OCI-LY1 (cell line): ENCODE measurements at regions not wholly inside any gene's neighbourhood (a gene's known extent, or its start where the extent isn't known, plus 50 kb on each side); places are given as distances from the start of the nearest gene placed in this dataset.

Experiments
- H2AFZ ChIP-seq: fragments of 200-600 bp; sonication (generic), shearing (Covaris generic); 2 replicates; pipeline ENCODE4 v1.6.0; 2014; ENCODE audit warnings: antibody characterized with exemption, mild to moderate bottlenecking, low read length
- H3F3A ChIP-seq: fragments of 200-600 bp; sonication (generic), shearing (Covaris generic); 2 replicates; pipeline ENCODE4 v1.6.0; 2014; ENCODE audit warnings: mild to moderate bottlenecking, antibody characterized with exemption, low read length, moderate library complexity; ENCODE audit not compliant: insufficient read depth
- H3K27ac ChIP-seq: fragments of 200-600 bp; sonication (generic); 2 replicates; pipeline ENCODE4 v1.5.1; 2014; ENCODE audit warnings: low read length, mixed run types, mild to moderate bottlenecking, low read depth; ENCODE audit not compliant: poor library complexity, severe bottlenecking
- H3K27me3 ChIP-seq: fragments of 200-600 bp; sonication (generic); 2 replicates; pipeline ENCODE4 v1.6.0; 2014; ENCODE audit warnings: antibody characterized with exemption, mild to moderate bottlenecking, low read length, moderate library complexity; ENCODE audit not compliant: insufficient read depth
- H3K36me3 ChIP-seq: fragments of 200-600 bp; sonication (generic); 2 replicates; pipeline ENCODE4 v1.6.1; 2014; ENCODE audit warnings: mild to moderate bottlenecking, antibody characterized with exemption, low read length, moderate library complexity, mixed read lengths; ENCODE audit not compliant: insufficient read depth
- H3K4me1 ChIP-seq: fragments of 200-600 bp; sonication (generic); 2 replicates; pipeline ENCODE4 v1.5.1; 2014; ENCODE audit warnings: mild to moderate bottlenecking, low read length, moderate library complexity; ENCODE audit not compliant: insufficient read depth, severe bottlenecking
- H3K4me2 ChIP-seq: fragments of 200-600 bp; sonication (generic), shearing (Covaris generic); 2 replicates; pipeline ENCODE4 v1.6.1; 2014; ENCODE audit warnings: low read length
- H3K4me3 ChIP-seq: fragments of 200-600 bp; sonication (generic); 2 replicates; pipeline ENCODE4 v1.5.1; 2014; ENCODE audit warnings: low read length, low read depth, mild to moderate bottlenecking, mixed read lengths; ENCODE audit not compliant: poor library complexity, severe bottlenecking
- H3K79me2 ChIP-seq: fragments of 200-600 bp; shearing (Covaris generic); 2 replicates; pipeline ENCODE4 v1.6.1; 2016; ENCODE audit warnings: mixed run types, low read length, mixed read lengths; ENCODE audit not compliant: insufficient read depth
- H3K9ac ChIP-seq: fragments of 200-600 bp; sonication (generic), shearing (Covaris generic); 2 replicates; pipeline ENCODE4 v1.6.1; 2014; ENCODE audit warnings: mild to moderate bottlenecking, low read length, mixed read lengths
- H3K9me2 ChIP-seq: fragments of 200-600 bp; sonication (generic), shearing (Covaris generic); 2 replicates; pipeline ENCODE4 v1.6.1; 2014; ENCODE audit warnings: low read depth, mild to moderate bottlenecking, low read length, mixed read lengths
- H3K9me3 ChIP-seq: fragments of 200-600 bp; shearing (Covaris generic); 2 replicates; pipeline ENCODE4 v1.6.1; 2014; ENCODE audit warnings: low read length, mixed read lengths
- H4K20me1 ChIP-seq: fragments of 200-600 bp; sonication (generic), shearing (Covaris generic); 2 replicates; pipeline ENCODE4 v1.6.0; 2016; ENCODE audit warnings: mild to moderate bottlenecking, low read length; ENCODE audit not compliant: insufficient read depth
- EZH2 ChIP-seq: fragments of 200-600 bp; sonication (generic), shearing (Covaris generic); IDR thresholded peaks from 2 replicates; pipeline ENCODE4 v1.8.0; 2017; ENCODE audit warnings: borderline replicate concordance, mixed run types, mild to moderate bottlenecking, antibody characterized with exemption, low read length, moderate library complexity, mixed read lengths
- TF ChIP-seq, protein P1 (sequence below): fragments of 200-600 bp; sonication (generic), shearing (Covaris generic); IDR thresholded peaks from 2 replicates; pipeline ENCODE4 v1.5.1; 2017; ENCODE audit warnings: mild to moderate bottlenecking, antibody characterized with exemption, low read length, moderate library complexity, mixed read lengths

DNA sequence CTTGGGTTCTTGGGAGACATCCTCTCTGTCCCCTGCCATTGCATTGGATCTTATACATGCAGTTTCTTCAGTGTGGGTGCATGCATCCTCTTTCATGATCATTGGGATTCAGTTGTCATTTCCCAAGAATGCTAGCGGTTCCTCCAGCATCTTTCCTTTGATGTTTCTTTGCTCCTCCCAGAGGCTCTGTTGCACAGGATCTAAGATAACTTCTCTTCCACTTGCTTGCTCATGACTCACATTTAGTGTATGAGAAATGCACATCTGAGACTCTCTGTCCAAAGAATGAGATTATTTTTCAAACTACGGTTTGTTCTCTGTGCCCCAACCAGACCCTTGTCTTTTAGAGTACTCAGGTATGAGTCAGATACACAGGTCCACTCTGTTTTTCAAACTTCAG, 197.1 kb downstream of the NDFIP2 start:
- no peaks in the 10 kb centered on the region for H3K27me3 ChIP-seq
- H3K27ac ChIP-seq, result no peak overlapping the region
- H2AFZ ChIP-seq, result no peak overlapping the region
- H3K4me2 ChIP-seq, result no peak overlapping the region
- no peaks in the 10 kb centered on the region for H3K9me2 ChIP-seq
- H3K79me2 ChIP-seq, result no peaks in the 10 kb centered on the region
- TF ChIP-seq EZH2, result no peak
- TF ChIP-seq, protein P1, sequence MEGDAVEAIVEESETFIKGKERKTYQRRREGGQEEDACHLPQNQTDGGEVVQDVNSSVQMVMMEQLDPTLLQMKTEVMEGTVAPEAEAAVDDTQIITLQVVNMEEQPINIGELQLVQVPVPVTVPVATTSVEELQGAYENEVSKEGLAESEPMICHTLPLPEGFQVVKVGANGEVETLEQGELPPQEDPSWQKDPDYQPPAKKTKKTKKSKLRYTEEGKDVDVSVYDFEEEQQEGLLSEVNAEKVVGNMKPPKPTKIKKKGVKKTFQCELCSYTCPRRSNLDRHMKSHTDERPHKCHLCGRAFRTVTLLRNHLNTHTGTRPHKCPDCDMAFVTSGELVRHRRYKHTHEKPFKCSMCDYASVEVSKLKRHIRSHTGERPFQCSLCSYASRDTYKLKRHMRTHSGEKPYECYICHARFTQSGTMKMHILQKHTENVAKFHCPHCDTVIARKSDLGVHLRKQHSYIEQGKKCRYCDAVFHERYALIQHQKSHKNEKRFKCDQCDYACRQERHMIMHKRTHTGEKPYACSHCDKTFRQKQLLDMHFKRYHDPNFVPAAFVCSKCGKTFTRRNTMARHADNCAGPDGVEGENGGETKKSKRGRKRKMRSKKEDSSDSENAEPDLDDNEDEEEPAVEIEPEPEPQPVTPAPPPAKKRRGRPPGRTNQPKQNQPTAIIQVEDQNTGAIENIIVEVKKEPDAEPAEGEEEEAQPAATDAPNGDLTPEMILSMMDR, result no peak
- H4K20me1 ChIP-seq, result no peaks in the 10 kb centered on the region
- no peaks in the 10 kb centered on the region for H3K4me1 ChIP-seq
- H3K9me3 ChIP-seq, result no peaks in the 10 kb centered on the region
- no peaks in the 10 kb centered on the region for H3F3A ChIP-seq
- no peaks in the 10 kb centered on the region for H3K36me3 ChIP-seq
- no peak overlapping the region for H3K4me3 ChIP-seq
- no peak overlapping the region for H3K9ac ChIP-seq

DNA sequence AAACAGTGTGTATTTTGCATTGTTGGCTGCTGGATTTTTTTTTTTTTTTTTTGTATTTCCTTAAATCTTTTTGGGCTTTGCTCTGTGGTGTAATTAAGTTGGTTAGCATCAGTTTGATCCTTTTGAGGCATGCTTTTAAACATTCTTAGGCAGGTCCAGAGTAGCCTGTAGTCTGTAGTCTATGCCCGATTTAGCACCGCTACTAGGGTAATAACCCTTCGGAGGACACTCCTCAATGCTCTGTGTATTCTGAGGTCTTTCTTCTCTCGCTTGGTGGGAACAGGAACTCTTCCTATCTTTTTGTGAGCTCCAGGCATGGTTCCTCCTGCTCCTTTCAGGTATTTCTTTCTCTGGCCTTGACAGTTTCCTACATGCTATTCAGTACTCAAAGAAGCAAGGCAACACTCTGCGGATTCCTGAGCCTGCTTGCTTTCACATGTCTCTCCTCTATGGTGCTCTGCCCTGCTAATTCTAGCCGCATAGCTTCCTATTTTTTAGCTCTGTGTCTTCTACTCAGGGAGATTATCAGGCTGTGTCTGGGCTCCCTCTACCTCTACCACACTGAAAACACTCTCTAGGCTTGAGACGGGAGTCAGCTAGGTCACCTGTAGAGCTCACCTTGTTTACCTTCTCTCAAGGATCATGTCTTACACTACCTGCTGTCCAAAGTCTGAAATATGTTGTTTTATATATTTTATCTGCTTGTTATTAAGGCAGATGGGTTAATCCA, 195.1 kb downstream of the NDFIP2 start:
- TF ChIP-seq, protein P1, result no peak
- TF ChIP-seq EZH2, result no peak
- H3K4me3 ChIP-seq, result no peak overlapping the region
- H3K9me2 ChIP-seq, result no peaks in the 10 kb centered on the region
- H3K4me1 ChIP-seq, result no peaks in the 10 kb centered on the region
- H4K20me1 ChIP-seq, result no peaks in the 10 kb centered on the region
- H3K27me3 ChIP-seq, result no peaks in the 10 kb centered on the region
- H3K79me2 ChIP-seq, result no peaks in the 10 kb centered on the region
- no peaks in the 10 kb centered on the region for H3K9me3 ChIP-seq
- H3K4me2 ChIP-seq, result no peak overlapping the region
- H3K9ac ChIP-seq, result no peak overlapping the region
- H2AFZ ChIP-seq, result no peak overlapping the region
- H3F3A ChIP-seq, result no peaks in the 10 kb centered on the region
- H3K27ac ChIP-seq, result no peak overlapping the region
- H3K36me3 ChIP-seq, result no peaks in the 10 kb centered on the region

DNA sequence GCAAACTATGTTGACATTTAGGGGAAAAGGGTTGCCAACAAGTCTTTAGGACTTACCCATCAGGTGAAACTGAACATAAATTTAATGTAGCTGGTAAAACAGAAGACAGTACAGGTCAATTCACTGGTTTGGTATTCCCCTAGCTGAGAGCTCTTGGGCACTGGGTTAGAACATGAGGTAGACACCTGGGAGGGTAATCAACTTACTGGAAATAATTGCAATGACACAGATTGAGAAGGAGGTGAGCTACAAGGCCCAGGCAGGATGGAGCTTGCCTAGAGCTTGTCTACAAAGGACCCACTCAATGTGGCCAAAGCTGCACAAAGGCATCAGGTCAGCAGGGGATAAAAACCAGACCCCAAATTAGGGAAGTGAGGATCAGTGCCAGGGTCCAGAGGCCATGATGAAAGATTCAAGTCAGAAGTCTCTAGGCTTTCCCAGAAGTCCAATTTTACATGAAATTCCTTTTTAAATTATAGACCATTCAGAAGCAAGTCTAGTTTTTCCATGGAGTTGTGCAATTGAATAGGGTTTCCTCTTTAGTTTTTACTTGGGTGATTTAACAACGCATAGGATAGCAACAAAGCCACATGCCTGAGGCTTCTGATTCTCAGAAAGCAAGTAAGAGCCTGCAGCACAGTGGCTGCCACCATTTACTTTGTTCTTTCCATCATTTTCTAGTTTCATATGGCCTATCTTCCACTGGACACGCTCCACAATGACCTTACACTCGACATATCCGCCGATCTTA, 194.0 kb downstream of the NDFIP2 start:
- no peaks in the 10 kb centered on the region for H3K79me2 ChIP-seq
- H3K4me2 ChIP-seq, result no peak overlapping the region
- H3K4me3 ChIP-seq, result no peak overlapping the region
- H3K9me3 ChIP-seq, result no peaks in the 10 kb centered on the region
- no peaks in the 10 kb centered on the region for H3K4me1 ChIP-seq
- no peak overlapping the region for H3K9ac ChIP-seq
- no peaks in the 10 kb centered on the region for H3K27me3 ChIP-seq
- no peaks in the 10 kb centered on the region for H4K20me1 ChIP-seq
- no peaks in the 10 kb centered on the region for H3K9me2 ChIP-seq
- no peak overlapping the region for H2AFZ ChIP-seq
- H3K36me3 ChIP-seq, result no peaks in the 10 kb centered on the region
- no peak overlapping the region for H3K27ac ChIP-seq
- no peak for TF ChIP-seq EZH2
- TF ChIP-seq, protein P1, result no peak
- no peaks in the 10 kb centered on the region for H3F3A ChIP-seq
